ENCODE measurements at regions not wholly inside any gene's neighbourhood (a gene's known extent, or its start where the extent isn't known, plus 50 kb on each side); places are given as distances from the start of the nearest gene placed in this dataset.
"Not testable (repeated sequence)": the region's sequence is repeated elsewhere in the genome, so short reads cannot be mapped to it uniquely, and the experiment has no call there.

- DNase-seq (ENCODE audit: low read depth): no peak
Measured at GRCh38 chr12:24668563-24668962, 280.3 kb downstream of the BCAT1 start.

DNA sequence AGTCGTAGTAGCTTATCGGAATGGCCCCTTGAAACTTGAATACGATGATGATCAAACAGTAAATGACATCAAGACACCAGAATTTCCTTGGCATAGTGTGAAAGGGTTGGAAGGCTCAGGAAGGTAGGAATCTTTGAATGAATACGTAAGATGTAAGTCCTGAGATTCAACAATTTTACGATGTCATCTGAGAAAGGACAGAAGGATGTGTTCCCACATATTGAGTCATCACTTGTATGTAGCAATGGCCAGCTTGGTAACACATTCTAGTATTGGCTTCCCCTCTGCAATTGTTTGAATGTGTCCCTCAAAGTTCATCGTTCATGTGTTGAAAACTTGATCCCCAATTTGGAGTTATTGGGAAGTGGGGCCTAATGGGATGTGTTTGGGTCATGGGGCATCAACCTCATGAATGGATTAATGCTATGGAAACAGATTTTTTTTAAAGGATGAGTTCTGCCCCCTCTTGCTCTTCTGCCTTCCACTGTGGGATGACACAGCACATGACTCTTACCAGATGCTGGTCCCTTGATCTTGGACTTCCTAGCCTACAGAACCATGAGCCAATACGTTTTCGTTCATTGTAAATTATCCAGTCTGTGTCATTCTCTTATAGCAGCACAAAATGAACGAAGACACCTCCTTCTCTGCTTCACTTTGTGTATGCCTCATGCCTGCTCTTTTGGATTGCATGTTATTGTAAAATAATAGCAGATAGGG is 284.6 kb downstream of the BCAT1 start:
- peak; percentile 0 for DNase-seq (ENCODE audit: low read depth)

GRCh38 chr12:24661657-24662096 is 287.2 kb downstream of the BCAT1 start:
- DNase-seq (ENCODE audit: low read depth): peak; percentile 80

DNA sequence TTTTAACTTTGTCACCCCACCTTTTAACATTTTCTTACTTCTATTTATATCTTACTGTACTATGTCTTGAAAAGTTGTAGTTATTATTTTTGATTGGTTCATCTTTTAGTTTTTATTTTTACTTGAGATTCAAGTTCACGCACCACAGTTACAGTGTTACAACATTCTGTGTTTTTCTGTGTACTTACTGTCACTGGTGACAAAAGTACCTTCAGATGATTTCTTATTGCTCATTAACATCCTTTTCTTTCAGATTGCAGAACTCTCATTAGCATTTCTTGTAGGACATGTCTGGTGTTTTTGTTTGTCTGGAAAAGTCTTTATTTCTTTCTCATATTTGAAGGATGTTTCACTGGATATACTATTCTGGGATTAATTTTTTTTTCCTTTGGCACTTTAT is 289.9 kb downstream of the BCAT1 start:
- no peak for DNase-seq (ENCODE audit: low read depth)

- not testable (repeated sequence) for DNase-seq (ENCODE audit: low read depth)
Measured at GRCh38 chr12:24654344-24654743, 294.6 kb downstream of the BCAT1 start.

DNA sequence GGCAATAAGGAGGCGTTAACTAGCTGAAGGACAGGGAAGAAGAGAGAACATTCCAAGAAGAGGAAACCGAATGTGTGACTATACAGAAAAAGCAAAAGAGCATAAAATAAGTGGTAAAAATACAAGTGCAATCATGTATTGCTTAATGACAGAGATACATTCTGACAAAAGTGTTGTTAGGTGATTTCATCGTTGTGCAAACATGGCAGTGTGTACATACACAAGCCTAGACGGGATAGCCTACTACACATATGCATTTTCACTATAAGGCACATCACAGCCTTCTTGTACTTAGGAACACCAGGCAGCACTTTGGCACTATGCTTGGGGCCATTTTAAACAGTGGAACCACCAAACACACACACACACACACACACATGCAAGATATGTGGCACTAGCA is 299.3 kb downstream of the BCAT1 start:
- DNase-seq (ENCODE audit: low read depth): no peak

- no peak for DNase-seq (ENCODE audit: low read depth)
Measured at GRCh38 chr12:24649209-24649608, 299.7 kb downstream of the BCAT1 start.

- no peak for DNase-seq (ENCODE audit: low read depth)
Measured at GRCh38 chr12:24645254-24645653, 303.6 kb downstream of the BCAT1 start.

- no peak for DNase-seq (ENCODE audit: low read depth)
Measured at GRCh38 chr12:24643120-24644119, 305.5 kb downstream of the BCAT1 start.

DNA sequence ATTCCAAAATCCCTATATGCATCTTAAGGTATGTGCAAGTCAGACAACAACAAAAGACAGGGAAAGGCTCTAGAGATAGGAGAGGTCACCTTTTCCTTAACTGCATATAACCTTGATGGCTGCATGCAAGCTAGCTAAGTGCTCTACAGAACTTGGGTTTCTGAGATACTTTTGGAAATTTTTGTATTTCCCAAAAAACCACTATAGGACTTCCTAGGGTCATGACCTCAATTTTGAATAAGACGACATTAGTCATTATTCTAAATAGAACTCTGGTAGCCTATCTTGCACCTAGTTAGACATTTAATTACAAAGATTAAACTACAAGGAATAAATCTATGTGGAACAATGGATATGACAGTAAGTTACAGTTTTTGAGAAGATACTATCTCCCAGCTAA is 309.3 kb downstream of the BCAT1 start:
- DNase-seq (ENCODE audit: low read depth): no peak

- no peak for DNase-seq (ENCODE audit: low read depth)
Measured at GRCh38 chr12:24632466-24632865, 316.4 kb downstream of the BCAT1 start.

DNA sequence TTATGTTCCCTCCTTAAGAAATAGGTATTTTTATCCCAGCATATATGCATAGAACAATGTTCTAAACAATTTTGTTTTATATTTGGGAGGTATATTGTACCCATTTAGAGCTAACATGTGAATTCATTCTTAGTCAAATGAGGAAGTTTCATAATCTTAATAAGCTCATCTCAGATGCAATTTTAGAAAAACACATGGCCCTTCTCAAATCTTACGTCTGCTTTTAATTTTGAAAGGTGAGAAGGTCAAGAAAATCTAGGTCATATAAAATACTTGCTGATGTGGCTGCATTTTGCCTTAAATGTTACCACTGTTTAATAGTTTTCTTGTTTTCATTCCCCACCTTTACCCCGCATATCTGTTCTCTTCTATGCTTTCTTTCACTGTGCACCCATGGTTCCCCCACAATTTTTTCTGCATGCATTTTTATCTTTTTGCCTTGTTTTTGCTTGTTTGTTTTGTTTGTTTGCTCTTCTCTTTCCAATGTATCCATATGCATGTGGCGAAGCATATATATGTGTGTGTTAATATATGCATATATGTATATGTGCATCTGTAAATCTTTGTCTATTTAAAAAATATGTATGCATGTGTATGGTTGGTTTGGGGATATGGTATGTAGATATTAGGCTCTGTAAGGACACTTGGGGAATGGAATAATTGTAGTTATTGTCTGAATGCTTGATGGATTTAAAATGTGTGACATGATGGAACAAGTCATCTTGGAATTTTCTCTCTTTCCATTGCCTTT is 317.1 kb downstream of the BCAT1 start:
- no peak for DNase-seq (ENCODE audit: low read depth)

DNA sequence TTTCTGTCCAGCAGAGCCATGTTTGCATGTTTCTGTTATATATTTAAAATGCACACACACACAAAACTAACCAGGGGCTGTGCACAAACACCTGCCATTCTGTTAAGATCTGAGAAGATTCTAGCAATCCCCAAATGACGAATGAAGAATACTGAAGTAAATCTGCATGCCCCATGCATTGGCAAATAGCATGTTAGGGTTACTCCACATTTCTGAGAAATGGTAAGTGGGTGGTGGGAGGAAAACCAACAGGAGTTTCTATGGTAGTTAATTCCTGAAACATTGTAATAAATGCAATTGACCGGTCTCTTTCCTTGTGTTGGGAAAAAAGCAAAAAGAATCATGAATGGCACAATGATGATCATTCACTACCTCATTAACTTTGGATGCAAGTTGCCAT is 318.0 kb downstream of the BCAT1 start:
- no peak for DNase-seq (ENCODE audit: low read depth)

DNA sequence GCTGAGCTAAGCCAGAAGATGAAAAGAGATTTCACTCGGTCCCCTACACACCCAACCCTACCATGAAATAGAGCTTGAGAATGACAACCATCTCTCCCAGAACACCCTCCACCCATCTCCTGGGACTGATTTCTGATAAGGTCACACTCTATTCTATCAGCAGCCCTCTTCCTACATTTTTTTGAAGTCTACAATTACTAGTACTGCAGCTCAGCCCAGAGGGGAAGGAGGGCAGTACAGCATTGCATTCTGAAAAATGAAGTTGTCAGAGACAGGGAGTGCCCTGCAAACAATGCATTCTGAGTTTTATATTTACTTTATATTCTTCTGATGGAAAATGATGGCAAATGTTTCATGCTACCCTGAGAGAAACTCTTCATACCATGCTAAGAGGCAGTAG is 318.5 kb downstream of the BCAT1 start:
- no peak for DNase-seq (ENCODE audit: low read depth)

- DNase-seq (ENCODE audit: low read depth): no peak
Measured at GRCh38 chr12:24625103-24625502, 323.8 kb downstream of the BCAT1 start.

DNA sequence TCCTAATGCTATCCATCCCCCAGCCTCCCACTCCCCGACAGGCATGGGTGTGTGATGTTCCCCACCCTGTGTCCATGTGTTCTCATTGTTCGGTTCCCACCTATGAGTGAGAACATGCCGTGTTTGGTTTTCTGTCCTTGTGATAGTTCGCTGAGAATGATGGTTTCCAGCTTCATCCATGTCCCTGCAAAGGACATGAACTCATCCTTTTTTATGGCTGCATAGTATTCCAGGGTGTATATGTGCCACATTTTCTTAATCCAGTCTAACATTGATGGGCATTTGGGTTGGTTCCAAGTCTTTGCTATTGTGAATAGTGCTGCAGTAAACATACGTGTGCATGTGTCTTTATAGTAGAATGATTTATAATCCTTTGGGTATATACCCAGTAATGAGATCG is 328.9 kb downstream of the BCAT1 start:
- not testable (repeated sequence) for DNase-seq (ENCODE audit: low read depth)

DNA sequence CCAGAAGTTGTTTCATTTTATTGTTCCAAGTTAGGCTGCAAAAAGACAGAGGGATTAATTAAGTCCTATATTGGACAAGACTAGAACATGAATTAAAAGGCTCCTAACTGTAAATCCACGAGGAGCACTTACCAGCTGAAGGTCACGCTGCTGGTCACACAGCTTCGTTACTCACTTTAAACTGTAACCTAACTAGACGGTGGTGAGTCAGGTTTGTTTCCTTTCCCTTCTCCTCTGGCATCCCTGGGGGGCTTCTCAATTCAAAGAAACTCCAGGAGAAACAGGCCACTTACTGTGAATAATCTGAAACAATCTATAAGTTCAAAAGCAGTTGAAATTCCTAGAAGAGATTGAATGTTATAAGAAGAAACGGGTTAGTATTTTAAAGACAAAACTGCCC is 331.4 kb downstream of the BCAT1 start:
- DNase-seq (ENCODE audit: low read depth): peak; percentile 59

DNA sequence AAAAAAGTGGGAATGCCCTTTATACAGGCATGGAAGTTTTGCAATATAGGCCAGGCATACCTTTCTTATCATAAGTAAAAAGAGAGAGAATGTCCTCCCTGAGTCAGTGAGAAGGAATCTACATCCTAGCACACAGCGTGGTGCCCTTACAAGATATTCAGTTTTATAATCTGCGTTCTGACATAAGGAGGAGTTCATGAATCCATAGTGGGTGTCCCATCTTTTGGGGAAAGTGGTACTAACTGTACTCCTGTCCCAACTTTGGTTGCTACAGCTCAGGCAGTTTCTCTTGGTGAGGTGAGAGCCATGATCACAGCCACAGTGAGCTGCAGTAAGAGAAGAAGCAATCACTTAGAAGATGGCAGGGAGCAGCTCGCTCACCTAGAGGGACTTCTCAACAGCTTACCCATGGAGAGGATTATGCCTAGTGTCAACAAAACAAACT is 332.9 kb downstream of the BCAT1 start:
- peak; percentile 8 for DNase-seq (ENCODE audit: low read depth)

GRCh38 chr12:24608637-24609285 is 340.1 kb downstream of the BCAT1 start:
- DNase-seq (ENCODE audit: low read depth): peak; percentile 3

DNA sequence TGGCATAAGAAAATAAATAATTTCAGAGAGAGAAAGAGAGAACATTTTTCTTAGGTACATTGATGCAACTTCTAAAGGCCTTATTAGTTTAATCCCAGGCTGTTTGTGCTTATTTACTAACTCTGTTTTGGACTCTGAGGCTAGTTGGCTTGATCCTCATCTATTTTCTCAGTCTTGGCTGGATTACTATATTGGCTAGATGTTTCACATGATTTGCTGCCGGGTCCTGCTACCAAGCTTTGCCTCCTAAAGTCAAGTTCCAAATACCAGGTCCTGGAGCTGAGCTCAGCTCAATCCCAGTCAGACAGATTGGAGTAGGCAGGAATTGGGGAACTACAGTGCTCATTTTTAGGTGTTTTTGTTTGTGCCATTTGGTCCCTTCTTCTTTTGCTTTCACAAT is 340.8 kb downstream of the BCAT1 start:
- DNase-seq (ENCODE audit: low read depth): no peak

GRCh38 chr12:24605916-24606315 is 343.0 kb downstream of the BCAT1 start:
- no peak for DNase-seq (ENCODE audit: low read depth)

- DNase-seq (ENCODE audit: low read depth): no peak
Measured at GRCh38 chr12:24605466-24605865, 343.4 kb downstream of the BCAT1 start.
